ENCODE measurements at regions not wholly inside any gene's neighbourhood (a gene's known extent, or its start where the extent isn't known, plus 50 kb on each side); places are given as distances from the start of the nearest gene placed in this dataset.

GRCh38 chr10:53682885-53683284 lies 910.3 kb upstream of the MBL2 start:
- TF ChIP-seq CTCF (IDR thresholded peaks at IDR 0.05) (no peak), POLR2A (IDR thresholded peaks at IDR 0.05) (no peak)

All from thyroid gland (tissue), 4 donors.